Ishikawa (cell line): ENCODE measurements at regions not wholly inside any gene's neighbourhood (a gene's known extent, or its start where the extent isn't known, plus 50 kb on each side); places are given as distances from the start of the nearest gene placed in this dataset.

Source experiments
- TCF12 ChIP-seq: IDR thresholded peaks from 2 replicates; pipeline ENCODE4 v1.6.1; 2012; ENCODE audit warnings: low read depth
- TF ChIP-seq, protein P1 (sequence below): IDR thresholded peaks from 2 replicates; pipeline ENCODE4 v1.6.1; 2012

DNA sequence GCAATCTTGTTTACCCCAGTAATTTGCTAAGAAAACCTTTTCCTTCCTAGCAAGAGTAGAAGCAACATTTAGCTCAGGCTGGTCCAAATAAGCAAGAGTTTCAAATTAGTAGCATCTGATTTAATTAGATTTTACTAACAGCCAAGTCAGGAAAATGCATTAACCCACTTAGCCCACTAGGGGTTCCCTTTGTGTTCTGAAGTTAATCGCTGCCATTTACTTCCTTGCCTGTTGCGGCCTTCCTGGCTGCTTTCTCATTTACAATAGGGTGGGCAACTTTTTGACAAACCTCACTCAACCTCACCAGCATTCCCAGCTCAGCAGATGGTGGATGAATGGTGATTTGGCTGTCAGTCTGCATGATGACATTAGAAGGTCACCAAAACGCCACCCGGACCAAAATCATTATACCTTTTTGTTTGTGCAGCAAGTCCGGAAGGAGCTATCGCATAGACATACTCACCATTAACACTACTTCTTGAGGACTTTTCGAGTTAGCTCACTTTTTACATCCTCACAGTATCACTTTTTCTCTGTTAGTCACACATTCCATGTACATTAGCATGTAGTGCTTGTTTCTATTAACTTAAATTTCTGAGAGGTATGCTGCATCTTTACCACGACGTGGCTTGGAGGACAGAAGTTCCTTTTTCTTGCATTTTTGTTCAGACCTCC lies 101.5 kb upstream of the SETBP1 start:
- no peak for TF ChIP-seq TCF12
- TF ChIP-seq, protein P1, sequence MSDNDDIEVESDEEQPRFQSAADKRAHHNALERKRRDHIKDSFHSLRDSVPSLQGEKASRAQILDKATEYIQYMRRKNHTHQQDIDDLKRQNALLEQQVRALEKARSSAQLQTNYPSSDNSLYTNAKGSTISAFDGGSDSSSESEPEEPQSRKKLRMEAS = no peak
